HG02798 (cell line): ENCODE measurements at regions not wholly inside any gene's neighbourhood (a gene's known extent, or its start where the extent isn't known, plus 50 kb on each side); places are given as distances from the start of the nearest gene placed in this dataset.
"Not testable (repeated sequence)": the region's sequence is repeated elsewhere in the genome, so short reads cannot be mapped to it uniquely, and the experiment has no call there.

Source experiments
- ATAC-seq: cut with Tn5 transposase; IDR thresholded peaks from one replicate; pipeline ENCODE4 v1.9.1; 2021; ENCODE audit warnings: mild to moderate bottlenecking; ENCODE audit not compliant: unreplicated experiment, poor library complexity

GRCh38 chr2:184154438-184154837 lies 443.9 kb upstream of the ZNF804A start:
- ATAC-seq: no peak

- ATAC-seq: no peak
These were observed 442.5 kb upstream of the ZNF804A start for GRCh38 chr2:184155791-184156190.

GRCh38 chr2:184157141-184157540 lies 441.2 kb upstream of the ZNF804A start:
- ATAC-seq: no peak

GRCh38 chr2:184162426-184162825 lies 435.9 kb upstream of the ZNF804A start:
- no peak for ATAC-seq

- not testable (repeated sequence) for ATAC-seq
These were observed 429.5 kb upstream of the ZNF804A start for GRCh38 chr2:184168823-184169222.

GRCh38 chr2:184169366-184169765 lies 429.0 kb upstream of the ZNF804A start:
- ATAC-seq: no peak

GRCh38 chr2:184174493-184175104 lies 423.7 kb upstream of the ZNF804A start:
- no peak for ATAC-seq

- no peak for ATAC-seq
These were observed 420.1 kb upstream of the ZNF804A start for GRCh38 chr2:184178229-184178628.

GRCh38 chr2:184186436-184186835 lies 411.9 kb upstream of the ZNF804A start:
- ATAC-seq: no peak

- ATAC-seq: no peak
These were observed 410.8 kb upstream of the ZNF804A start for GRCh38 chr2:184187421-184187971.

GRCh38 chr2:184190725-184191124 lies 407.6 kb upstream of the ZNF804A start:
- no peak for ATAC-seq

GRCh38 chr2:184192649-184193048 lies 405.7 kb upstream of the ZNF804A start:
- no peak for ATAC-seq

- no peak for ATAC-seq
These were observed 400.9 kb upstream of the ZNF804A start for GRCh38 chr2:184197413-184197812.

- not testable (repeated sequence) for ATAC-seq
These were observed 399.5 kb upstream of the ZNF804A start for GRCh38 chr2:184198791-184199190.

GRCh38 chr2:184199274-184199673 lies 399.1 kb upstream of the ZNF804A start:
- ATAC-seq: no peak

GRCh38 chr2:184201246-184201645 lies 397.1 kb upstream of the ZNF804A start:
- ATAC-seq: no peak

GRCh38 chr2:184203661-184204060 lies 394.7 kb upstream of the ZNF804A start:
- no peak for ATAC-seq

- ATAC-seq: no peak
These were observed 393.2 kb upstream of the ZNF804A start for GRCh38 chr2:184205048-184205596.

- ATAC-seq: no peak
These were observed 392.3 kb upstream of the ZNF804A start for GRCh38 chr2:184206045-184206444.

- no peak for ATAC-seq
These were observed 388.0 kb upstream of the ZNF804A start for GRCh38 chr2:184210329-184210728.

GRCh38 chr2:184215745-184216144 lies 382.6 kb upstream of the ZNF804A start:
- ATAC-seq: peak; percentile 82

GRCh38 chr2:184256611-184257010 lies 341.7 kb upstream of the ZNF804A start:
- no peak for ATAC-seq
